Endothelial cell of umbilical vein (primary cell): ENCODE measurements at regions not wholly inside any gene's neighbourhood (a gene's known extent, or its start where the extent isn't known, plus 50 kb on each side); places are given as distances from the start of the nearest gene placed in this dataset.

Source experiments
- BruUV-seq: library from RNA; stranded (reverse); fragments of 400-500 nt; replicated peaks from 2 replicates; lab custom pipeline; 2021; lab: Mats Ljungman, UMichigan
- CTCF ChIA-PET: fragments of 300-600, 350-600 bp; sonication (Branson Sonifier 250); formaldehyde crosslinking; loops from one replicate; lab custom pipeline; 2021; ENCODE audit warnings: antibody characterized with exemption, inconsistent platforms; lab: Charles Lee
- POLR2A ChIA-PET: fragments of 300-600, 350-600 bp; sonication (Branson Sonifier 250); formaldehyde crosslinking; loops from one replicate; lab custom pipeline; 2021; ENCODE audit warnings: antibody characterized with exemption, inconsistent platforms; lab: Charles Lee
- DNase-seq: peaks from one replicate; pipeline ENCODE4 v3.0.0-alpha.2; 2011; ENCODE audit warnings: low read depth, low spot score
- FAIRE-seq: peaks from 2 replicates; lab custom pipeline; 2011; peaks lifted over from hg19 to GRCh38; lab: Jason Lieb, UNC
- H2AFZ ChIP-seq: 2 replicates; pipeline ENCODE4 v1.6.0; 2012; ENCODE audit warnings: low read depth, low read length, control low read depth, inconsistent platforms
- H3K27ac ChIP-seq: 2 replicates; pipeline ENCODE4 v1.5.1; 2011; ENCODE audit warnings: low read depth, mild to moderate bottlenecking, control low read depth, low read length, moderate library complexity; ENCODE audit not compliant: insufficient read depth
- H3K27me3 ChIP-seq, 2 experiments: 2 replicates each; pipeline versions ENCODE4 v1.6.0 to v1.6.1; 2011; ENCODE audit warnings: low read length in 2 of 2, mixed read lengths in 1 of 2; ENCODE audit not compliant: control insufficient read depth in 2 of 2, insufficient read depth in 2 of 2
- H3K36me3 ChIP-seq, 2 experiments: 2 replicates in 1 of 2; 3 replicates in 1 of 2; pipeline ENCODE4 v1.5.1; 2011; ENCODE audit warnings: low read length in 2 of 2, mild to moderate bottlenecking in 1 of 2, moderate library complexity in 1 of 2; ENCODE audit not compliant: control insufficient read depth in 2 of 2, insufficient read depth in 2 of 2; ENCODE audit errors: extremely low read depth in 1 of 2
- H3K4me1 ChIP-seq: 3 replicates; pipeline ENCODE4 v1.5.1; 2011; ENCODE audit warnings: mild to moderate bottlenecking, low read length; ENCODE audit not compliant: control insufficient read depth, insufficient read depth; ENCODE audit errors: extremely low read depth
- H3K4me2 ChIP-seq: 2 replicates; pipeline ENCODE4 v1.6.1; 2011; ENCODE audit warnings: low read length, control low read depth, mixed read lengths; ENCODE audit not compliant: insufficient read depth
- H3K4me3 ChIP-seq, 3 experiments: fragments of 200-600 bp in 1 of 3; sonication (generic), shearing (Covaris generic) in 1 of 3; replicated peaks in 1 of 3; 2 replicates each; pipeline ENCODE4 v1.5.1; 2011 to 2016; ENCODE audit warnings: control low read depth in 3 of 3, low read length in 3 of 3, mild to moderate bottlenecking in 2 of 3, inconsistent platforms in 1 of 3, low read depth in 1 of 3, moderate library complexity in 1 of 3; ENCODE audit not compliant: insufficient read depth in 1 of 3
- H3K79me2 ChIP-seq: 2 replicates; pipeline ENCODE4 v1.6.0; 2012; ENCODE audit warnings: low read length, inconsistent platforms; ENCODE audit not compliant: control insufficient read depth, insufficient read depth
- H3K9ac ChIP-seq: replicated peaks from 2 replicates; pipeline ENCODE3; 2011; ENCODE audit warnings: low read length, control low read depth; ENCODE audit not compliant: insufficient read depth; ENCODE audit errors: extremely low read depth
- H3K9me1 ChIP-seq: replicated peaks from 3 replicates; pipeline ENCODE4 v1.6.0; 2011; ENCODE audit warnings: mild to moderate bottlenecking, low read length; ENCODE audit not compliant: control insufficient read depth, insufficient read depth; ENCODE audit errors: extremely low read depth
- H3K9me3 ChIP-seq: replicated peaks from 2 replicates; pipeline ENCODE4 v1.5.1; 2012; ENCODE audit warnings: low read length, inconsistent platforms; ENCODE audit not compliant: control insufficient read depth, insufficient read depth
- H4K20me1 ChIP-seq: replicated peaks from 2 replicates; pipeline ENCODE3; 2011; ENCODE audit warnings: mild to moderate bottlenecking, low read length; ENCODE audit not compliant: control insufficient read depth, insufficient read depth; ENCODE audit errors: extremely low read depth
- EZH2 ChIP-seq: IDR thresholded peaks from 2 replicates; pipeline ENCODE4 v1.6.1; 2012; ENCODE audit warnings: borderline replicate concordance, low read depth, mild to moderate bottlenecking, moderate library complexity, low read length, inconsistent platforms; ENCODE audit not compliant: severe bottlenecking
- FOS ChIP-seq: IDR thresholded peaks from 2 replicates; pipeline ENCODE4 v1.6.1; 2011; ENCODE audit warnings: mild to moderate bottlenecking, low read length, moderate library complexity, borderline replicate concordance; ENCODE audit not compliant: insufficient read depth
- GATA2 ChIP-seq: IDR thresholded peaks from 2 replicates; pipeline ENCODE4 v1.7.0; 2011; ENCODE audit warnings: low read depth, mild to moderate bottlenecking, moderate library complexity, mixed read lengths, low read length; ENCODE audit not compliant: insufficient read length, insufficient read depth
- JUN ChIP-seq: IDR thresholded peaks from 2 replicates; pipeline ENCODE4 v1.6.1; 2011; ENCODE audit warnings: borderline replicate concordance, low read depth; ENCODE audit not compliant: insufficient read length, insufficient read depth
- MYC ChIP-seq: IDR thresholded peaks from one replicate; pipeline ENCODE4 v1.6.1; 2011; ENCODE audit warnings: mild to moderate bottlenecking, low read depth, low read length
- POLR2A ChIP-seq: IDR thresholded peaks from 2 replicates; pipeline ENCODE4 v1.6.1; 2012; ENCODE audit warnings: low read depth, mild to moderate bottlenecking, control low read depth, low read length
- POLR2AphosphoS5 ChIP-seq: IDR thresholded peaks from 2 replicates; pipeline ENCODE4 v1.6.1; 2012; ENCODE audit warnings: low read depth, mild to moderate bottlenecking, control low read depth, low read length, moderate library complexity; ENCODE audit not compliant: insufficient read depth
- dilution Hi-C: fragments of 300-500 bp; cut with MboI; formaldehyde crosslinking; loops from one replicate; pipeline ENCODE4 v1.15.0; 2019; ENCODE audit warnings: low sequenced_read_pairs; ENCODE audit not compliant: extremely low pct_ligation_motif_present
- intact Hi-C: fragments of 100-400 bp; cut with micrococcal nuclease; formaldehyde crosslinking; loops from one replicate; pipeline ENCODE4 v1.10.0; 2022
- TF ChIP-seq, protein P1 (sequence below): IDR thresholded peaks from 2 replicates; pipeline ENCODE4 v1.6.1; 2011; ENCODE audit not compliant: insufficient read depth, insufficient read length
- TF ChIP-seq, protein P2 (sequence below), 2 donors: IDR thresholded peaks; 1 replicate in 1 of 2; 2 replicates in 1 of 2; pipeline ENCODE4 v1.5.1; 2011; ENCODE audit warnings: low read length in 2 of 2, mild to moderate bottlenecking in 2 of 2, moderate library complexity in 2 of 2, control low read depth in 1 of 2, inconsistent platforms in 1 of 2, low read depth in 1 of 2; ENCODE audit not compliant: insufficient read depth in 1 of 2; ENCODE audit errors: extremely low read depth in 1 of 2

- no peak overlapping the region for H3K4me3 ChIP-seq
- no peaks in the 10 kb centered on the region for H3K9me3 ChIP-seq
- TF ChIP-seq POLR2AphosphoS5 (no peak), EZH2 (no peak), FOS (no peak), MYC (no peak), POLR2A (no peak), JUN (no peak), GATA2 (no peak)
- TF ChIP-seq, protein P1, sequence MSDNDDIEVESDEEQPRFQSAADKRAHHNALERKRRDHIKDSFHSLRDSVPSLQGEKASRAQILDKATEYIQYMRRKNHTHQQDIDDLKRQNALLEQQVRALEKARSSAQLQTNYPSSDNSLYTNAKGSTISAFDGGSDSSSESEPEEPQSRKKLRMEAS, result no peak
- TF ChIP-seq, protein P2, sequence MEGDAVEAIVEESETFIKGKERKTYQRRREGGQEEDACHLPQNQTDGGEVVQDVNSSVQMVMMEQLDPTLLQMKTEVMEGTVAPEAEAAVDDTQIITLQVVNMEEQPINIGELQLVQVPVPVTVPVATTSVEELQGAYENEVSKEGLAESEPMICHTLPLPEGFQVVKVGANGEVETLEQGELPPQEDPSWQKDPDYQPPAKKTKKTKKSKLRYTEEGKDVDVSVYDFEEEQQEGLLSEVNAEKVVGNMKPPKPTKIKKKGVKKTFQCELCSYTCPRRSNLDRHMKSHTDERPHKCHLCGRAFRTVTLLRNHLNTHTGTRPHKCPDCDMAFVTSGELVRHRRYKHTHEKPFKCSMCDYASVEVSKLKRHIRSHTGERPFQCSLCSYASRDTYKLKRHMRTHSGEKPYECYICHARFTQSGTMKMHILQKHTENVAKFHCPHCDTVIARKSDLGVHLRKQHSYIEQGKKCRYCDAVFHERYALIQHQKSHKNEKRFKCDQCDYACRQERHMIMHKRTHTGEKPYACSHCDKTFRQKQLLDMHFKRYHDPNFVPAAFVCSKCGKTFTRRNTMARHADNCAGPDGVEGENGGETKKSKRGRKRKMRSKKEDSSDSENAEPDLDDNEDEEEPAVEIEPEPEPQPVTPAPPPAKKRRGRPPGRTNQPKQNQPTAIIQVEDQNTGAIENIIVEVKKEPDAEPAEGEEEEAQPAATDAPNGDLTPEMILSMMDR (IDR thresholded peaks at IDR 0.05; ENCODE audit: extremely low read depth in 1 of 2, insufficient read depth in 1 of 2, low read depth in 1 of 2, low read length in 2 of 2), result no peak
- CTCF ChIA-PET, result no interaction called here
- H3K4me2 ChIP-seq, result no peak overlapping the region
- H3K27me3 ChIP-seq, result no peaks in the 10 kb centered on the region
- no peak for FAIRE-seq
- intact Hi-C loops, result no loop called here
- H3K4me1 ChIP-seq, result no peaks in the 10 kb centered on the region
- no peak overlapping the region for H3K9ac ChIP-seq
- no TSS peak for BruUV-seq
- POLR2A ChIA-PET, result no interaction called here
- H2AFZ ChIP-seq, result no peak overlapping the region
- dilution Hi-C loops, result no loop called here
- no peaks in the 10 kb centered on the region for H4K20me1 ChIP-seq
- no peaks in the 10 kb centered on the region for H3K36me3 ChIP-seq
- no peak overlapping the region for H3K27ac ChIP-seq
- no peaks in the 10 kb centered on the region for H3K79me2 ChIP-seq
- no peak for DNase-seq
- H3K9me1 ChIP-seq, result no peaks in the 10 kb centered on the region
Observed at GRCh38 chr10:124168991-124169802, 75.8 kb upstream of the CHST15 start.
